Stomach (tissue), 8 donors: ENCODE measurements at regions not wholly inside any gene's neighbourhood (a gene's known extent, or its start where the extent isn't known, plus 50 kb on each side); places are given as distances from the start of the nearest gene placed in this dataset.
"Not testable (repeated sequence)": the region's sequence is repeated elsewhere in the genome, so short reads cannot be mapped to it uniquely, and the experiment has no call there.

Experiments used
- DNase-seq, 2 donors: peaks; one replicate each; pipeline versions ENCODE4 v3.0.0 to v3.0.0-alpha.2; 2013 to 2019
- H3K27ac ChIP-seq, 5 donors: fragments of 200-600 bp in 4 of 5; sonication (generic) in 4 of 5; one replicate each; pipeline ENCODE4 v1.5.1; 2013 to 2019; ENCODE audit warnings: mild to moderate bottlenecking in 1 of 5, moderate library complexity in 1 of 5
- H3K27me3 ChIP-seq, 3 donors: fragments of 200-600 bp; sonication (generic); one replicate each; pipeline ENCODE4 v1.5.1; 2017 to 2019; ENCODE audit warnings: mixed run types in 1 of 3
- H3K36me3 ChIP-seq, 4 donors: fragments of 200-600 bp; sonication (generic); 1 replicate in 3 of 4; 2 replicates in 1 of 4; pipeline ENCODE4 v1.5.1; 2016 to 2019
- H3K4me1 ChIP-seq, 4 donors: fragments of 200-600 bp; sonication (generic); one replicate each; pipeline ENCODE4 v1.5.1; 2016 to 2019
- H3K4me3 ChIP-seq, 4 donors: fragments of 200-600 bp; sonication (generic) in 3 of 4; one replicate each; pipeline ENCODE4 v1.5.1; 2016 to 2019; ENCODE audit warnings: mild to moderate bottlenecking in 1 of 4
- H3K9me3 ChIP-seq, 4 donors: fragments of 200-600 bp; sonication (generic); one replicate each; pipeline ENCODE4 v1.5.1; 2016 to 2019
- EP300 ChIP-seq: sonication (generic); formaldehyde crosslinking; IDR thresholded peaks from one replicate; pipeline ENCODE4 v1.6.1; 2017; ENCODE audit warnings: antibody characterized with exemption
- POLR2A ChIP-seq, 4 donors: fragments of 450-650 bp; IDR thresholded peaks; one replicate each; pipeline ENCODE4 v1.6.1; 2016; ENCODE audit warnings: antibody characterized with exemption in 4 of 4, control low read depth in 2 of 4, mild to moderate bottlenecking in 1 of 4, moderate library complexity in 1 of 4
- POLR2AphosphoS5 ChIP-seq, 3 donors: sonication (generic); formaldehyde crosslinking; IDR thresholded peaks; one replicate each; pipeline ENCODE4 v1.6.1; 2016; ENCODE audit warnings: antibody characterized with exemption in 3 of 3
- WGBS, 5 donors: extraction: QIAGEN DNeasy Blood & Tissue Kit in 3 of 5; methylation state at CpG; one replicate each; pipeline versions ENCODE4 v1.1.5 to v1.1.7; 2013 to 2018; 5-methylcytosine and 5-hydroxymethylcytosine counted together
- intact Hi-C: fragments of 100-400 bp; cut with DNase I; formaldehyde crosslinking; loops from one replicate; pipeline ENCODE4 v1.15.1; 2023; ENCODE audit warnings: low total_unique reads
- TF ChIP-seq, protein P1 (sequence below), 7 experiments: fragments of 450-650 bp in 4 of 7; fragments of 200-600 bp in 3 of 7; sonication (generic) in 3 of 7; IDR thresholded peaks; one replicate each; pipeline ENCODE4 v1.5.1; 2016 to 2019; ENCODE audit warnings: antibody characterized with exemption in 7 of 7, control low read depth in 2 of 7, mild to moderate bottlenecking in 1 of 7
- donor health status: healthy with polysubstance abuse.
- donor health status: Bipolar disorder and iron deficiency.
- donor health status: healthy.

DNA sequence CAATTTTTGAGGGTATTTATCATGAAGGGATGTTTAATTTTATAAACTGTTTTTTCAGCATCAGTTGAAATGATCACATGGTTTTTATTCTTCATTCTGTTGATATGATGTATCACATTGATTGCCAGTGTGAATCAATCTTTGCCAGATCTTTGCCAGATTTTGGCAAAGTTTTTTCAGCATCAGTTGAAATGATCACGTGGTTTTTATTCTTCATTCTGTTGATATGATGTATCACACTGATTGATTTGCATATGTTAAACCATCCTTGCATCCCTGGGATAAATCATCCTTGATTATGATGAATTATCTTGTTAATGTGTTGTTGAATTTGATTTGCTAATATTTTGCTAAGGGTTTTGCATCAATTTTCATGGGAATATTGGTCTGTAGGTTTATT lies 140.9 kb upstream of the TAS2R1 start:
- TF ChIP-seq, protein P1, sequence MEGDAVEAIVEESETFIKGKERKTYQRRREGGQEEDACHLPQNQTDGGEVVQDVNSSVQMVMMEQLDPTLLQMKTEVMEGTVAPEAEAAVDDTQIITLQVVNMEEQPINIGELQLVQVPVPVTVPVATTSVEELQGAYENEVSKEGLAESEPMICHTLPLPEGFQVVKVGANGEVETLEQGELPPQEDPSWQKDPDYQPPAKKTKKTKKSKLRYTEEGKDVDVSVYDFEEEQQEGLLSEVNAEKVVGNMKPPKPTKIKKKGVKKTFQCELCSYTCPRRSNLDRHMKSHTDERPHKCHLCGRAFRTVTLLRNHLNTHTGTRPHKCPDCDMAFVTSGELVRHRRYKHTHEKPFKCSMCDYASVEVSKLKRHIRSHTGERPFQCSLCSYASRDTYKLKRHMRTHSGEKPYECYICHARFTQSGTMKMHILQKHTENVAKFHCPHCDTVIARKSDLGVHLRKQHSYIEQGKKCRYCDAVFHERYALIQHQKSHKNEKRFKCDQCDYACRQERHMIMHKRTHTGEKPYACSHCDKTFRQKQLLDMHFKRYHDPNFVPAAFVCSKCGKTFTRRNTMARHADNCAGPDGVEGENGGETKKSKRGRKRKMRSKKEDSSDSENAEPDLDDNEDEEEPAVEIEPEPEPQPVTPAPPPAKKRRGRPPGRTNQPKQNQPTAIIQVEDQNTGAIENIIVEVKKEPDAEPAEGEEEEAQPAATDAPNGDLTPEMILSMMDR (IDR thresholded peaks at IDR 0.05), result no peak
- TF ChIP-seq POLR2AphosphoS5 (IDR thresholded peaks at IDR 0.05) (no peak), POLR2A (IDR thresholded peaks at IDR 0.05) (no peak), EP300 (no peak)
- no peaks in the 10 kb centered on the region for H3K4me1 ChIP-seq
- no peak overlapping the region for H3K27ac ChIP-seq
- H3K4me3 ChIP-seq, result no peak overlapping the region
- no peaks in the 10 kb centered on the region for H3K36me3 ChIP-seq
- intact Hi-C loops, result no loop called here
- H3K27me3 ChIP-seq, result no peaks in the 10 kb centered on the region
- WGBS, 5 donors, result 38 to 54% (median 41%) methylated on average over 1 of the region's 1 CpG
- no peaks in the 10 kb centered on the region for H3K9me3 ChIP-seq
- no peak for DNase-seq

DNA sequence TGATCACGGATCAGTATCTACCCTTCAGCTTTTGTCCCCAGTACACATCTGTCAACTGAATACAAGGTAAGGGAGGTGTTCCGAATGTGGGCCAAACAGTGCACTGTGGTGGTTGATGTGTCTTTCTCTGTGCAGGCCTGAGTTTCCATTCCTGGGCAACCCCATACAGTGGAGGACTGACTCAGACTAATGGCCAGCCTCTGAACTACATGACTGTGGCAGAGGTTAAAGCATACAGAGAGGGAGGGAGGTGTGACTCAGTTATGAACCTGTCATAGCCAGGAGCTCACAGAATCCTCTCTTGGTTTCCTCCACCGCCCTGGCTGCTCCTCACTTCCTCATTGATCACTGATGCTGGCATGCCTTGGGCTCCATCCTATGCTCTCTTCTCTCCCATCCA lies 136.4 kb upstream of the TAS2R1 start:
- Histone ChIP-seq H3K27me3 (no peaks in the 10 kb centered on the region), H3K9me3 (no peaks in the 10 kb centered on the region), H3K4me3 (no peak overlapping the region), H3K27ac (no peak overlapping the region), H3K4me1 (no peaks in the 10 kb centered on the region), H3K36me3 (no peaks in the 10 kb centered on the region)
- intact Hi-C loops, result no loop called here
- 75 to 87% (median 81%) methylated on average over 3 of the region's 3 CpGs for WGBS, 5 donors
- no peak for DNase-seq
- TF ChIP-seq EP300, result no peak
- TF ChIP-seq, protein P1 (IDR thresholded peaks at IDR 0.05), result no peak
- TF ChIP-seq POLR2AphosphoS5 (IDR thresholded peaks at IDR 0.05), result no peak
- TF ChIP-seq POLR2A (IDR thresholded peaks at IDR 0.05), result no peak

DNA sequence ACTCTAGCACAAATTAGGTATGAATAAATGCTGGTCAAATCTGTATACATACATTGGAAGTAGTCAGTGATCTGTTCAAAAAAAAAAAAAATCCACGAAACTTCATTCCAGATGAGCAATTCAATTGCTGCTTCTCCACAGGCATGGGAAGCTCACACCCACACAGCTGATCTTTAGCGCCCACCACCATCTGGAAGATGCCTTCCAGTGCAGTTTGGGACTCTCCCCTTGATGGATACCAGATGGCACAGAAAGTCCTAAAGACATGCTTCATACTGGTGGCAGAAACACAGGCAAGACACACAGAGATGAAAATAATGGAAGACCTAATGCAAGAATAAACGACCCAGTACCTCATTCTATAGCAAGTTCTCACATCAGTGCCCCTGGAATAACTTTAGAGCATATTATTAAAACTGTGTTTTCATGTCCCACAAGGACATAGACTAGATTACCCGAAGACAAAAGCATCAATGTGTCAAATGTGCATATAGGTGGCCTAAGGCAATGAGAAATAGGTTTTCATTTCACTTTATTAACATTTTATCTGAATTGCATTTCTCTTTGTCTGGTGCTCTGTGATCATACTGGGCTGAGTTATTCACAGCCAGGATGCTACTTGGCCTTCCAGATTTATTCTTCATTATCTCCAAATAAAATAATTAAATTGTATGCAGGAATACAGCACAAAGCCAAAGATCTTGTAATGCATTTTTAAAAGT lies 135.4 kb upstream of the TAS2R1 start:
- no peaks in the 10 kb centered on the region for H3K4me1 ChIP-seq
- H3K27ac ChIP-seq, result no peak overlapping the region
- WGBS, 5 donors, result 33 to 60% (median 48%) methylated on average over 4 of the region's 4 CpGs
- H3K27me3 ChIP-seq, result no peaks in the 10 kb centered on the region
- TF ChIP-seq POLR2A (IDR thresholded peaks at IDR 0.05), result no peak
- no peak for TF ChIP-seq EP300
- TF ChIP-seq, protein P1 (IDR thresholded peaks at IDR 0.05), result no peak
- TF ChIP-seq POLR2AphosphoS5 (IDR thresholded peaks at IDR 0.05), result no peak
- no peak for DNase-seq
- H3K4me3 ChIP-seq, result no peak overlapping the region
- intact Hi-C loops, result no loop called here
- no peaks in the 10 kb centered on the region for H3K36me3 ChIP-seq
- H3K9me3 ChIP-seq, result no peaks in the 10 kb centered on the region

DNA sequence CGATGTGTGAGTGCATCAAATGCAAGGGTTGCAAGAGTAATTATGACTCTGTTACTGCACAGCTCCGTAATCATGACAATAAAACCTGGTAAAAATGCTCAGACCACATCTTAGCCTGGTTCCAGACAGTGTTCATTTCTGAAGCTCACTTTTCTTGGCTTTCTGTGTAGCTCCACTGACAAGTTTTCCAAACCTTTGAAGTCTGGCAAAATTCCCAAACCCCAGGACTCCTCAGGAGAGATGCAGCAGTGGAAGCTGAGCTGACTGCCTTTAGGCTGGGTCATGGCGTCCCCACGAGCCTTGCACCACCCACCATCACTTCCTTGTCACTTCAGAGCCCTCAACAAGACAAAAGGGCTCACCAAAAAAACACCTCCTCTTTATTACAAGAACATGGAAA lies 131.6 kb upstream of the TAS2R1 start:
- 55 to 67% (median 63%) methylated on average over 4 of the region's 4 CpGs for WGBS, 5 donors
- intact Hi-C loops, result no loop called here
- no peak overlapping the region for H3K27ac ChIP-seq
- no peaks in the 10 kb centered on the region for H3K27me3 ChIP-seq
- TF ChIP-seq POLR2A (IDR thresholded peaks at IDR 0.05), result no peak
- no peak for TF ChIP-seq EP300
- TF ChIP-seq, protein P1 (IDR thresholded peaks at IDR 0.05), result no peak
- no peak for TF ChIP-seq POLR2AphosphoS5 (IDR thresholded peaks at IDR 0.05)
- H3K36me3 ChIP-seq, result no peaks in the 10 kb centered on the region
- H3K9me3 ChIP-seq, result no peaks in the 10 kb centered on the region
- H3K4me3 ChIP-seq, result no peak overlapping the region
- no peak for DNase-seq
- H3K4me1 ChIP-seq, result no peaks in the 10 kb centered on the region

DNA sequence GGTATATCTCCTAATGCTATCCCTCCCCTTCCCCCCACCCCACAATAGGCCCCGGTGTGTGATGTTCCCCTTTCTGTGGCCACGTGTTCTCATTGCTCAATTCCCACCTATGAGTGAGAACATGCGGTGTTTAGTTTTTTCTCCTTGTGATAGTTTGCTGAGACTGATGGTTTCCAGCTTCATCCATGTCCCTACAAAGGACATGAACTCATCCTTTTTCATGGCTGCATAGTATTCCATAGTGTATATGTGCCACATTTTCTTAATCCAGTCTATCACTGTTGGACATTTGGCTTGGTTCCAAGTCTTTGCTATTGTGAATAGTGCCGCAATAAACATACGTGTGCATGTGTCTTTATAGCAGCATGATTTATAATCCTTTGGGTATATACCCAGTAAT lies 122.5 kb upstream of the TAS2R1 start:
- 76 to 95% (median 93%) methylated on average over 3 to 5 of the region's 5 CpGs for WGBS, 5 donors
- H3K9me3 ChIP-seq, H3K4me3 ChIP-seq, H3K36me3 ChIP-seq, DNase-seq, intact Hi-C loops, H3K27ac ChIP-seq, H3K4me1 ChIP-seq, H3K27me3 ChIP-seq: not testable (repeated sequence)
